CD8-positive, alpha-beta memory T cell (primary cell): ENCODE measurements at regions not wholly inside any gene's neighbourhood (a gene's known extent, or its start where the extent isn't known, plus 50 kb on each side); places are given as distances from the start of the nearest gene placed in this dataset.

Source experiments
- CTCF ChIA-PET: fragments of 350-600 bp; sonication (Branson Sonifier 250); formaldehyde crosslinking; loops from one replicate; lab custom pipeline; 2021; ENCODE audit warnings: antibody characterized with exemption; lab: Charles Lee
- POLR2A ChIA-PET: fragments of 350-600 bp; sonication (Branson Sonifier 250); formaldehyde crosslinking; loops from one replicate; lab custom pipeline; 2021; ENCODE audit warnings: antibody characterized with exemption; lab: Charles Lee
- DNase-seq, 5 donors: peaks; one replicate each; pipeline versions ENCODE4 v3.0.0 to v3.0.0-alpha.2; 2020 to 2022; ENCODE audit warnings: mixed read lengths in 1 of 5
- H3K27ac ChIP-seq: one replicate; pipeline ENCODE4 v1.7.0; 2013; ENCODE audit warnings: low read depth, mild to moderate bottlenecking, low read length, moderate library complexity
- H3K27me3 ChIP-seq: 2 replicates; pipeline ENCODE4 v1.7.0; 2013; ENCODE audit warnings: low read length, mild to moderate bottlenecking; ENCODE audit not compliant: insufficient read depth, poor library complexity, severe bottlenecking
- H3K36me3 ChIP-seq: 2 replicates; pipeline ENCODE4 v1.7.0; 2013; ENCODE audit warnings: mild to moderate bottlenecking, low read length, moderate library complexity; ENCODE audit not compliant: insufficient read depth
- H3K4me1 ChIP-seq: 2 replicates; pipeline ENCODE4 v1.7.0; 2013; ENCODE audit warnings: mild to moderate bottlenecking, low read length, moderate library complexity; ENCODE audit not compliant: insufficient read depth
- H3K4me3 ChIP-seq: 2 replicates; pipeline ENCODE4 v1.7.0; 2013; ENCODE audit warnings: mild to moderate bottlenecking, low read length
- H3K9me3 ChIP-seq: 2 replicates; pipeline ENCODE4 v1.7.0; 2013; ENCODE audit warnings: mild to moderate bottlenecking, low read length
- H3K27ac Mint-ChIP-seq, 8 donors: one replicate each; pipeline ENCODE4 v1.8.0; 2020 to 2021; ENCODE audit warnings: mixed read lengths in 8 of 8, mild to moderate bottlenecking in 6 of 8, inconsistent platforms in 3 of 8, moderate library complexity in 3 of 8
- H3K27me3 Mint-ChIP-seq, 2 donors: one replicate each; pipeline ENCODE4 v1.8.0; 2020 to 2021; ENCODE audit warnings: mixed read lengths in 2 of 2, mild to moderate bottlenecking in 1 of 2, moderate library complexity in 1 of 2
- H3K36me3 Mint-ChIP-seq, 3 donors: one replicate each; pipeline ENCODE4 v1.8.0; 2020 to 2021; ENCODE audit warnings: mixed read lengths in 3 of 3, inconsistent platforms in 1 of 3, mild to moderate bottlenecking in 1 of 3
- H3K4me1 Mint-ChIP-seq, 3 donors: one replicate each; pipeline ENCODE4 v1.8.0; 2020 to 2021; ENCODE audit warnings: mixed read lengths in 3 of 3, inconsistent platforms in 1 of 3, mild to moderate bottlenecking in 1 of 3
- H3K4me3 Mint-ChIP-seq, 7 donors: one replicate each; pipeline ENCODE4 v1.8.0; 2020 to 2021; ENCODE audit warnings: mixed read lengths in 7 of 7, mild to moderate bottlenecking in 6 of 7, moderate library complexity in 4 of 7, inconsistent platforms in 2 of 7
- H3K9me3 Mint-ChIP-seq, 5 donors: one replicate each; pipeline ENCODE4 v1.8.0; 2020 to 2022; ENCODE audit warnings: mixed read lengths in 5 of 5, mild to moderate bottlenecking in 3 of 5, moderate library complexity in 2 of 5, inconsistent platforms in 1 of 5

DNA sequence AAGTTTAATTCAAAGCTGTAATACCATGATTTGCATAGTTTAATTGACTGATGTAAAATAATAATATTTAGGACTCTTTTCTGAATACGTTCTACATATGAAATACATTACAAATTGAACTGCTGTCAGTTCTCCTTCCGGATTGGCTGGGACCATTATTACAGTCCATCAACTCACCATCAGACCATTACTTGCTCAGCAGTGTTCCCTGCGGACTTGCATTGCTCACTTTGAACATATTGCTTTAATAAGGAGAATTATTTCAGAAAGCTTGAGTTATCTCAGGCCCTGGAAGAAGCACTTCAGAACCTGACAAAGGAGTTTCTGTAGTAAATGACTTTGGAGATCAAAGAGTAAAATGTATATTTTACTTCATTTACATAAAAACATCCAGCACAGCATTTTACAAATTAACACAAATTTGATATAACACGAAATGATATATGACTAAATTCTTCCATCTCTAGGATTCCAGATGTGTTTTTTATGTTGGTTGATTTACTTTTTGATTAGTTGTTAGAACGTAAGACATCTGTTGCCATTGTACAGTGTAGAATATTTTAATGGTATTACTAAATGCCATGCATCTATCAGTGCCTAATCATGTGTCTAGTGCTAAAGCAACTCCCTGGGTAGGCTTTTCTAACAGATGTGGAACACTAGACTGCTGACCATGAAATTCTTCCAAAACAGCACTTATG is 418.5 kb upstream of the SEMA3A start:
- Histone ChIP-seq H3K27me3 (no peaks in the 10 kb centered on the region), H3K4me3 (no peak overlapping the region), H3K36me3 (no peaks in the 10 kb centered on the region), H3K4me1 (no peaks in the 10 kb centered on the region), H3K9me3 (no peaks in the 10 kb centered on the region), H3K27ac (no peak overlapping the region)
- Mint-ChIP-seq H3K36me3 (no peaks in the 10 kb centered on the region), H3K4me1 (no peaks in the 10 kb centered on the region), H3K27ac (no peak overlapping the region), H3K27me3 (no peaks in the 10 kb centered on the region), H3K4me3 (no peak overlapping the region), H3K9me3 (peaks cover 8 to 23% (median 9%) of the 10 kb centered on the region in 5 donors)
- no peak for DNase-seq
- CTCF ChIA-PET: no interaction called here
- POLR2A ChIA-PET: no interaction called here

DNA sequence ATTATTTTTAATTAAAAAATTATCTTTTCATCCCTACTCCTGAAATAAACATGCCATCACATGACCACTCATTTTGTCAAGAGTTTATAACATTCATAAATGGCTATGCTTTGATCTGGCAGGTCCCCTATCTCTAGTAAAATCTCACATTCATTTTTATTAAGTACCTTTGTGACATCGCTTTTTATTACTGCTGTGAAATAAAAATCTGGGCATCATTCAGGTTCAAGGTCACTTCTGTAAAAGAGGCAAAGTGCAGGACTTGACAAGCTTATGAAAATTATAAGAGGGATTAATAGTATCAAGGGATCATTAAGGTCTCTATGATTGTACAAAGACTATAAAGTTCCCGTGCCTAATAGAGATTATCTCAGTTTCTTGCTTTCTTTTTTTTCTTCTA is 416.8 kb upstream of the SEMA3A start:
- no peak for DNase-seq
- H3K27ac Mint-ChIP-seq: no peak overlapping the region
- no peaks in the 10 kb centered on the region for H3K27me3 Mint-ChIP-seq
- Histone ChIP-seq H3K4me3 (no peak overlapping the region), H3K9me3 (no peaks in the 10 kb centered on the region), H3K27me3 (no peaks in the 10 kb centered on the region), H3K27ac (no peak overlapping the region), H3K4me1 (no peaks in the 10 kb centered on the region), H3K36me3 (no peaks in the 10 kb centered on the region)
- peaks cover 3 to 24% (median 9%) of the 10 kb centered on the region in 5 donors for H3K9me3 Mint-ChIP-seq
- H3K36me3 Mint-ChIP-seq: no peaks in the 10 kb centered on the region
- CTCF ChIA-PET: no interaction called here
- no peak overlapping the region for H3K4me3 Mint-ChIP-seq
- POLR2A ChIA-PET: no interaction called here
- H3K4me1 Mint-ChIP-seq: no peaks in the 10 kb centered on the region

GRCh38 chr7:84610390-84610789 is 415.8 kb upstream of the SEMA3A start:
- no peaks in the 10 kb centered on the region for H3K27me3 Mint-ChIP-seq
- H3K4me1 ChIP-seq: no peaks in the 10 kb centered on the region
- POLR2A ChIA-PET: no interaction called here
- H3K4me3 Mint-ChIP-seq: no peak overlapping the region
- no peak overlapping the region for H3K4me3 ChIP-seq
- H3K27ac Mint-ChIP-seq: no peak overlapping the region
- no peak overlapping the region for H3K27ac ChIP-seq
- H3K36me3 ChIP-seq: no peaks in the 10 kb centered on the region
- no peak for DNase-seq
- CTCF ChIA-PET: no interaction called here
- no peaks in the 10 kb centered on the region for H3K27me3 ChIP-seq
- H3K4me1 Mint-ChIP-seq: no peaks in the 10 kb centered on the region
- H3K9me3 ChIP-seq: no peaks in the 10 kb centered on the region
- H3K36me3 Mint-ChIP-seq: no peaks in the 10 kb centered on the region
- peaks cover 3 to 21% (median 5%) of the 10 kb centered on the region in 5 donors for H3K9me3 Mint-ChIP-seq

DNA sequence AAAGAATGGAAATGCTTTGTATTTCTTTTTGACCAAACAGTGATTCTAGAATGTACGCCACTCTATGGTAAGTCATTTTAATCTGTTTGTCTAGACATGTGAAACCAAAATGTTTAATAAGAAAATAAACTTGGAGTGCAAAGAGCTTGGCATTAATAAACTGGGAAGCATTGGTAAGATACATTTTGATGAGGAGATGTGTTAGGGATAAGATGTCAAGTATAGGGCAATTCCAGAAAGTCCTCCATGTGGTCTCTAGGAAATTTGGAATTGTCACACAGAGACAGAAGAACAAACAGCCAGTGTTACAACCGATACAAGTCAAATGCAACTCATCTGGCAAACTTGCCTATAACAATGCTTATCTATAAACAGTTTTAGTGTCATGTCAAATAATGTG is 410.7 kb upstream of the SEMA3A start:
- H3K27ac Mint-ChIP-seq: no peak overlapping the region
- POLR2A ChIA-PET: no interaction called here

DNA sequence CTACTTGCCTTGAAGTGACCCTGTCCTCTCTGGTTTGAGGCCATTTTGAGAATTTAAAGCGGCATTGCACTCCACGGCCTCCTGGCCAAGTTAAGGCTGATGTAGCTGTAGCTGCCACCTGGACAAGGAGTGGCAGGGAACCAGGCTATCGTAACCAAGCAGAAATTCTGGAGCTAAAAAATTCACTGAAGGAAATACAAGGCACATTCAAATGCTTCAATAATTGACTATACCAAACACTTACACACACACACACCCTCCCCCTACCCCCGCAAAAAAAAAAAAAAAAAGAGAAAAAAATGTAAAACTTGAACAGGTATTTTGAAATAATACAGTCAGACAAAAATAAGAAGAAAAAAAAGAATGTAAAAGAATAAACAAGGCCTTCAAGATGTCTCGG is 409.0 kb upstream of the SEMA3A start:
- H3K4me1 Mint-ChIP-seq: no peaks in the 10 kb centered on the region
- H3K4me3 Mint-ChIP-seq: no peak overlapping the region
- no peaks in the 10 kb centered on the region for H3K27me3 ChIP-seq
- no peak overlapping the region for H3K27ac ChIP-seq
- no peaks in the 10 kb centered on the region for H3K4me1 ChIP-seq
- ChIA-PET CTCF (no interaction called here), POLR2A (no interaction called here)
- H3K36me3 ChIP-seq: no peaks in the 10 kb centered on the region
- H3K36me3 Mint-ChIP-seq: no peaks in the 10 kb centered on the region
- DNase-seq: no peak
- no peak overlapping the region for H3K4me3 ChIP-seq
- H3K27ac Mint-ChIP-seq: no peak overlapping the region
- H3K9me3 ChIP-seq: no peaks in the 10 kb centered on the region
- H3K27me3 Mint-ChIP-seq: no peaks in the 10 kb centered on the region
- H3K9me3 Mint-ChIP-seq: peaks cover 5 to 27% (median 12%) of the 10 kb centered on the region in 5 donors

More for the DNA sequence above, 410.7 kb upstream of the SEMA3A start:
- Histone ChIP-seq H3K4me3 (no peak overlapping the region), H3K36me3 (no peaks in the 10 kb centered on the region), H3K4me1 (no peaks in the 10 kb centered on the region), H3K9me3 (no peaks in the 10 kb centered on the region), H3K27me3 (no peaks in the 10 kb centered on the region), H3K27ac (no peak overlapping the region)
- no peak for DNase-seq
- no peaks in the 10 kb centered on the region for H3K36me3 Mint-ChIP-seq
- CTCF ChIA-PET: no interaction called here
- no peak overlapping the region for H3K4me3 Mint-ChIP-seq
- H3K4me1 Mint-ChIP-seq: no peaks in the 10 kb centered on the region
- no peaks in the 10 kb centered on the region for H3K27me3 Mint-ChIP-seq
- H3K9me3 Mint-ChIP-seq: peaks cover 7 to 37% (median 11%) of the 10 kb centered on the region in 5 donors

DNA sequence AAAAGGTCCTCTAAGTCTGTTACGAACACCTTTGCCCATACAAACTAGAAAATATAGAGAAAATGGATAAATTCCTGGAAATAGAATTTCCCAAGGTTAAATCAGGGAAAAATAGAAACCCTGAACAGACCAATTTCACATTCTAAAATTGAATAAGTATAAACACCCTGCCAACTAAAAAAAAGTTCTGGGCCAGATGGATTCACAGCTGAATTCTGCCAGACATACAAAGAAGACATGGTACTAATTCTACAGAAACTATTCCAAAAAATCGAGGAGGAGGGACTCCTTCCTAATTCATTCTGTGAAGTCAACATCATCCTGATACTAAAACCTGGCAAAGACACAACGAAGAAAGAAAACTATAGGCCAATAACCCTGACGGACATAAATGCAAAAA is 400.4 kb upstream of the SEMA3A start:
- no peaks in the 10 kb centered on the region for H3K4me1 Mint-ChIP-seq
- POLR2A ChIA-PET: no interaction called here
- H3K9me3 Mint-ChIP-seq: peaks cover 10 to 26% (median 18%) of the 10 kb centered on the region in 5 donors
- H3K27ac Mint-ChIP-seq: no peak overlapping the region
- DNase-seq: no peak
- H3K9me3 ChIP-seq: no peaks in the 10 kb centered on the region
- H3K36me3 Mint-ChIP-seq: no peaks in the 10 kb centered on the region
- H3K4me1 ChIP-seq: no peaks in the 10 kb centered on the region
- CTCF ChIA-PET: no interaction called here
- H3K27me3 ChIP-seq: no peaks in the 10 kb centered on the region
- H3K27ac ChIP-seq: no peak overlapping the region
- no peaks in the 10 kb centered on the region for H3K36me3 ChIP-seq
- no peaks in the 10 kb centered on the region for H3K27me3 Mint-ChIP-seq
- H3K4me3 ChIP-seq: no peak overlapping the region
- H3K4me3 Mint-ChIP-seq: no peak overlapping the region

GRCh38 chr7:84591897-84592296 is 397.3 kb upstream of the SEMA3A start:
- Histone ChIP-seq H3K27ac (no peak overlapping the region), H3K36me3 (no peaks in the 10 kb centered on the region), H3K9me3 (no peaks in the 10 kb centered on the region), H3K27me3 (no peaks in the 10 kb centered on the region), H3K4me3 (no peak overlapping the region), H3K4me1 (no peaks in the 10 kb centered on the region)
- CTCF ChIA-PET: no interaction called here
- Mint-ChIP-seq H3K36me3 (no peaks in the 10 kb centered on the region), H3K27me3 (no peaks in the 10 kb centered on the region), H3K9me3 (peaks cover 9 to 26% (median 19%) of the 10 kb centered on the region in 5 donors), H3K27ac (no peak overlapping the region), H3K4me1 (no peaks in the 10 kb centered on the region), H3K4me3 (no peak overlapping the region)
- POLR2A ChIA-PET: no interaction called here
- DNase-seq: no peak

GRCh38 chr7:84589012-84589411 is 394.4 kb upstream of the SEMA3A start:
- peaks cover 2 to 25% (median 9%) of the 10 kb centered on the region in 5 donors for H3K9me3 Mint-ChIP-seq
- no peak overlapping the region for H3K27ac Mint-ChIP-seq
- Histone ChIP-seq H3K4me3 (no peak overlapping the region), H3K27ac (no peak overlapping the region), H3K27me3 (no peaks in the 10 kb centered on the region), H3K9me3 (no peaks in the 10 kb centered on the region), H3K4me1 (no peaks in the 10 kb centered on the region), H3K36me3 (no peaks in the 10 kb centered on the region)
- ChIA-PET CTCF (no interaction called here), POLR2A (no interaction called here)
- DNase-seq: peak in 1 of 5 donors; percentile 27
- no peaks in the 10 kb centered on the region for H3K36me3 Mint-ChIP-seq
- H3K4me3 Mint-ChIP-seq: no peak overlapping the region
- H3K27me3 Mint-ChIP-seq: no peaks in the 10 kb centered on the region
- H3K4me1 Mint-ChIP-seq: no peaks in the 10 kb centered on the region
